ENCODE measurements at regions not wholly inside any gene's neighbourhood (a gene's known extent, or its start where the extent isn't known, plus 50 kb on each side); places are given as distances from the start of the nearest gene placed in this dataset.

- no peak overlapping the region for H2AFZ ChIP-seq (ENCODE audit: control insufficient read depth, low read length)
- H4K20me1 ChIP-seq (ENCODE audit: control insufficient read depth, extremely low read depth, insufficient read depth, low read length): no peaks in the 10 kb centered on the region
- peaks cover 3% of the 10 kb centered on the region for H3K4me1 ChIP-seq (ENCODE audit: control insufficient read depth, extremely low read depth, insufficient read depth, low read length)
- DNase-seq (ENCODE audit: low read depth, low spot score): no peak
- no peak overlapping the region for H3K27ac ChIP-seq (ENCODE audit: control insufficient read depth, insufficient read depth, low read length)
- no peaks in the 10 kb centered on the region for H3K27me3 ChIP-seq (ENCODE audit: control insufficient read depth, extremely low read depth, insufficient read depth, low read length)
- no peaks in the 10 kb centered on the region for H3K79me2 ChIP-seq (ENCODE audit: control insufficient read depth, insufficient read depth, low read length)
- H3K9ac ChIP-seq (ENCODE audit: control insufficient read depth, extremely low read depth, insufficient read depth, low read length): no peak overlapping the region
- dilution Hi-C loops (cut with MboI; ENCODE audit: extremely low pct_ligation_motif_present, low sequenced_read_pairs): no loop called here
- H3K36me3 ChIP-seq (ENCODE audit: control insufficient read depth in 2 of 2, extremely low read depth in 1 of 2, insufficient read depth in 2 of 2, low read length in 2 of 2): no peaks in the 10 kb centered on the region
- FAIRE-seq: no peak
- TF ChIP-seq EZH2 (IDR thresholded peaks at IDR 0.05; ENCODE audit: low read length) (no peak), CTCF (optimal IDR thresholded peaks at IDR 0.05 in 1 of 3, IDR thresholded peaks at IDR 0.05 in 1 of 3, conservative IDR thresholded peaks at IDR 0.05 in 1 of 3; ENCODE audit: extremely low read depth in 1 of 3, insufficient read depth in 2 of 3, low read length in 3 of 3) (no peak)
- H3K4me2 ChIP-seq (ENCODE audit: control insufficient read depth, extremely low read depth, insufficient read depth, low read depth, low read length): no peak overlapping the region
- peaks cover 2% of the 10 kb centered on the region for H3K9me3 ChIP-seq (ENCODE audit: control insufficient read depth, low read depth, low read length)
- no peak overlapping the region for H3K4me3 ChIP-seq (ENCODE audit: control insufficient read depth in 2 of 3, extremely low read depth in 1 of 3, insufficient read depth in 2 of 3, low read depth in 1 of 3, low read length in 3 of 3)
- H3K9me1 ChIP-seq (ENCODE audit: control insufficient read depth, extremely low read depth, insufficient read depth, low read length): no peaks in the 10 kb centered on the region
Observed at GRCh38 chr10:60677531-60678129, 100.6 kb upstream of the CDK1 start.

GRCh38 chr10:60675236-60675635, 103.0 kb upstream of the CDK1 start:
- Histone ChIP-seq H3K27ac (ENCODE audit: control insufficient read depth, insufficient read depth, low read length) (no peak overlapping the region), H3K9me1 (ENCODE audit: control insufficient read depth, extremely low read depth, insufficient read depth, low read length) (no peaks in the 10 kb centered on the region), H3K4me3 (ENCODE audit: control insufficient read depth in 2 of 3, extremely low read depth in 1 of 3, insufficient read depth in 2 of 3, low read depth in 1 of 3, low read length in 3 of 3) (no peak overlapping the region), H3K4me1 (ENCODE audit: control insufficient read depth, extremely low read depth, insufficient read depth, low read length) (peaks cover 3% of the 10 kb centered on the region), H2AFZ (ENCODE audit: control insufficient read depth, low read length) (no peak overlapping the region), H3K9me3 (ENCODE audit: control insufficient read depth, low read depth, low read length) (peaks cover 2% of the 10 kb centered on the region), H3K9ac (ENCODE audit: control insufficient read depth, extremely low read depth, insufficient read depth, low read length) (no peak overlapping the region), H4K20me1 (ENCODE audit: control insufficient read depth, extremely low read depth, insufficient read depth, low read length) (no peaks in the 10 kb centered on the region), H3K27me3 (ENCODE audit: control insufficient read depth, extremely low read depth, insufficient read depth, low read length) (no peaks in the 10 kb centered on the region), H3K4me2 (ENCODE audit: control insufficient read depth, extremely low read depth, insufficient read depth, low read depth, low read length) (no peak overlapping the region), H3K36me3 (ENCODE audit: control insufficient read depth in 2 of 2, extremely low read depth in 1 of 2, insufficient read depth in 2 of 2, low read length in 2 of 2) (no peaks in the 10 kb centered on the region), H3K79me2 (ENCODE audit: control insufficient read depth, insufficient read depth, low read length) (no peaks in the 10 kb centered on the region)
- FAIRE-seq: no peak
- TF ChIP-seq CTCF (optimal IDR thresholded peaks at IDR 0.05 in 1 of 3, IDR thresholded peaks at IDR 0.05 in 1 of 3, conservative IDR thresholded peaks at IDR 0.05 in 1 of 3; ENCODE audit: extremely low read depth in 1 of 3, insufficient read depth in 2 of 3, low read length in 3 of 3) (no peak), EZH2 (IDR thresholded peaks at IDR 0.05; ENCODE audit: low read length) (no peak)
- DNase-seq (ENCODE audit: low read depth, low spot score): no peak
- dilution Hi-C loops (cut with MboI; ENCODE audit: extremely low pct_ligation_motif_present, low sequenced_read_pairs): no loop called here
